Duodenal mucosa (tissue), 2 donors: ENCODE measurements at regions not wholly inside any gene's neighbourhood (a gene's known extent, or its start where the extent isn't known, plus 50 kb on each side); places are given as distances from the start of the nearest gene placed in this dataset.

Experiments used
- H3K27ac ChIP-seq: one replicate; pipeline ENCODE4 v1.7.0; 2013; ENCODE audit warnings: low read depth, low read length
- H3K27me3 ChIP-seq, 2 donors: one replicate each; pipeline ENCODE4 v1.7.0; 2013; ENCODE audit warnings: low read length in 2 of 2, control low read depth in 1 of 2; ENCODE audit not compliant: insufficient read depth in 2 of 2, control insufficient read depth in 1 of 2
- H3K36me3 ChIP-seq, 2 donors: one replicate each; pipeline ENCODE4 v1.7.0; 2013; ENCODE audit warnings: low read length in 2 of 2, control low read depth in 1 of 2; ENCODE audit not compliant: insufficient read depth in 2 of 2, control insufficient read depth in 1 of 2
- H3K4me1 ChIP-seq, 2 donors: one replicate each; pipeline ENCODE4 v1.7.0; 2013; ENCODE audit warnings: low read length in 2 of 2, control low read depth in 1 of 2; ENCODE audit not compliant: insufficient read depth in 2 of 2, control insufficient read depth in 1 of 2
- H3K4me3 ChIP-seq, 2 donors: one replicate each; pipeline ENCODE4 v1.7.0; 2013; ENCODE audit warnings: low read length in 2 of 2, low read depth in 1 of 2
- H3K9ac ChIP-seq, 2 donors: one replicate each; pipeline ENCODE4 v1.7.0; 2013; ENCODE audit warnings: low read length in 2 of 2, low read depth in 1 of 2
- H3K9me3 ChIP-seq, 2 donors: one replicate each; pipeline ENCODE4 v1.7.0; 2013; ENCODE audit warnings: low read length in 2 of 2, control low read depth in 1 of 2; ENCODE audit not compliant: control insufficient read depth in 1 of 2

GRCh38 chr16:16863672-16864071, 484.7 kb downstream of the NPIPA7 start:
- Histone ChIP-seq H3K4me1 (no peaks in the 10 kb centered on the region), H3K27ac (no peak overlapping the region), H3K36me3 (no peaks in the 10 kb centered on the region)

DNA sequence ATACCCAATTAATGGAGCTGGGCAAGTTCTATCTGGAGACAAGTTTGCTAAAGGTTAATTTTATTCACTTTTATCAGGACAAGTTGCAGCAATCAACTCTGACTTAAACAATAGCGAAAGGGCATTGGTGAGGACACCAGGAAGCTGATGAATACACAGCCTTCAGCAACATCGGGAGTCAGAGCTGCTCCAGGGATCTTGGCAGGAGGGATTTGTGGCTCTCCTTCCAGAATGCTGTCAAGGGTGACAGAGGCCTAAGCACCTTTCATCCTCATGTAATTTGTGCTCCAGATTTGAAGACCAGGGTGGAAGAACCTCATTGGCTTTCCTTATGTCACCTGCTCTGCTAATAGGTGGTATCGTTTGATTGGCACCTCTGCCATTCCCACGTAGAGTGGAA, 485.6 kb downstream of the NPIPA7 start:
- Histone ChIP-seq H3K27ac (no peak overlapping the region), H3K9me3 (no peaks in the 10 kb centered on the region), H3K9ac (no peak overlapping the region), H3K27me3 (peaks cover 0 to 4% of the 10 kb centered on the region in 2 donors), H3K4me1 (no peaks in the 10 kb centered on the region), H3K36me3 (no peaks in the 10 kb centered on the region), H3K4me3 (no peak overlapping the region)

More at GRCh38 chr16:16863672-16864071, 484.7 kb downstream of the NPIPA7 start:
- Histone ChIP-seq H3K27me3 (peaks cover 0 to under 1% of the 10 kb centered on the region in 2 donors), H3K9ac (no peak overlapping the region), H3K9me3 (no peaks in the 10 kb centered on the region), H3K4me3 (no peak overlapping the region)

- H3K9ac ChIP-seq, result no peak overlapping the region
- peaks cover 0 to 4% of the 10 kb centered on the region in 2 donors for H3K27me3 ChIP-seq
- H3K4me3 ChIP-seq, result no peak overlapping the region
- no peaks in the 10 kb centered on the region for H3K9me3 ChIP-seq
- H3K27ac ChIP-seq, result no peak overlapping the region
- H3K36me3 ChIP-seq, result no peaks in the 10 kb centered on the region
- no peaks in the 10 kb centered on the region for H3K4me1 ChIP-seq
Measured at GRCh38 chr16:16865374-16865773, 486.4 kb downstream of the NPIPA7 start.

GRCh38 chr16:16867973-16868372, 489.0 kb downstream of the NPIPA7 start:
- Histone ChIP-seq H3K4me1 (no peaks in the 10 kb centered on the region), H3K36me3 (no peaks in the 10 kb centered on the region), H3K9me3 (no peaks in the 10 kb centered on the region), H3K4me3 (no peak overlapping the region), H3K27me3 (peaks cover 4 to 8% of the 10 kb centered on the region in 2 donors), H3K9ac (no peak overlapping the region), H3K27ac (no peak overlapping the region)

- H3K4me1 ChIP-seq, result no peaks in the 10 kb centered on the region
- H3K9ac ChIP-seq, result no peak overlapping the region
Measured at GRCh38 chr16:16868727-16869126, 489.8 kb downstream of the NPIPA7 start.

GRCh38 chr16:16869746-16870145, 490.8 kb downstream of the NPIPA7 start:
- no peaks in the 10 kb centered on the region for H3K36me3 ChIP-seq
- no peak overlapping the region for H3K27ac ChIP-seq
- H3K9ac ChIP-seq, result no peak overlapping the region
- H3K9me3 ChIP-seq, result no peaks in the 10 kb centered on the region
- H3K4me3 ChIP-seq, result no peak overlapping the region
- H3K4me1 ChIP-seq, result no peaks in the 10 kb centered on the region
- H3K27me3 ChIP-seq, result peaks cover 4 to 8% of the 10 kb centered on the region in 2 donors

More at GRCh38 chr16:16868727-16869126, 489.8 kb downstream of the NPIPA7 start:
- Histone ChIP-seq H3K27ac (no peak overlapping the region), H3K27me3 (peaks cover 4 to 8% of the 10 kb centered on the region in 2 donors), H3K9me3 (no peaks in the 10 kb centered on the region), H3K36me3 (no peaks in the 10 kb centered on the region), H3K4me3 (no peak overlapping the region)

DNA sequence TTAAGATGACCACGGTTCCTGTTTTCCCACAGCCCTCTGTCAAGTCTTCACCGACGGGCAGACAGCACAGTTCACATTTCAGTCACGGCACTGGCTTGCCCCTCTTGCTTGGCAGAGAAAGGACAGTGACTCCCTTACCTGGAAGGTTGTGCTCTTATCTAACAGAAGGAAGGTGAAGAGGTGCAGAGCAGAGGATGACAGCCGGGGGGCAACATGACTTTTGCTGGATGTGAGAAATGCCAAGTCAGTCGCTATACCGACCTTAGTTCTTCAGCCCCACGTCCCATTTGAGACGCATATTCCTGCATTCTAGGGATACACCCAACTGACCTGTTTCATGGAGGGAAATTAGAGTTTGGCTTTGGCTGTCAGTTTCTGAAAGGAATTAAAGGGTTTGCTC, 492.3 kb downstream of the NPIPA7 start:
- Histone ChIP-seq H3K9me3 (no peaks in the 10 kb centered on the region), H3K9ac (no peak overlapping the region), H3K27me3 (peaks cover 4 to 8% of the 10 kb centered on the region in 2 donors), H3K4me3 (no peak overlapping the region), H3K4me1 (no peaks in the 10 kb centered on the region), H3K27ac (no peak overlapping the region), H3K36me3 (no peaks in the 10 kb centered on the region)

- no peak overlapping the region for H3K9ac ChIP-seq
- H3K4me3 ChIP-seq, result no peak overlapping the region
- H3K36me3 ChIP-seq, result no peaks in the 10 kb centered on the region
Measured at GRCh38 chr16:16877061-16877460, 498.1 kb downstream of the NPIPA7 start.

DNA sequence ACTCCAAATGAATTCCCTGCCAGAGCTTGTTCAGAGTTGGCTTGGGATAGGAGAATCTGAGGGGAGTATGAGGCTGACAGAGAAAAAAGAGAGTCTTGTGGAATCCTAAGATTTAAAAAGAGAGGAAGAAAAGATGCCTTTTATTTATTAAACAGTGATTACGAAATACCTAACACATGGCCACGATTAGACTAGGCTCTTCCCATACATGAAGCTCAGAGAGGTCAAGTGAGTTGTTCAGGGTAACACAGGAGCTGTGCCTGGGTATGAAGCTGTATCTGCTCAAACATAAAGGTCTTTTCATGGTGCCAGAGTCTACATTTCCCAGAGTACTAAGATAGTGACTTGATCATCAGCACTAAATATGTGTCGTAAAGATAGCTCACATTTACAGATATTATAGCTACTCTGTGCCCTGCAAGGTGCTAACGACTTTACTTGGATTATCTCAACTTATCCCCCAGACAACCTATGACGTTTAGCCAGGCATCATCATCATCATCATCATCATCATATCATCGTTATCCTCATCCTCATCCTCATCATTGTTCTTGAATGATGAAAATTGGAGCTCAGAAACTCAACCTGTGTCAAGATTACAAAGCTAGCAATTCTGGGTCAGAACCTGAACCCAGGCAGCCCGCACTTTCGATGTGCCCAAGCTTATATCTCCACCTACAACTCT, 500.8 kb downstream of the NPIPA7 start:
- Histone ChIP-seq H3K4me1 (no peaks in the 10 kb centered on the region), H3K27me3 (no peaks in the 10 kb centered on the region)

More at GRCh38 chr16:16877061-16877460, 498.1 kb downstream of the NPIPA7 start:
- no peaks in the 10 kb centered on the region for H3K9me3 ChIP-seq
- H3K27ac ChIP-seq, result no peak overlapping the region
- H3K27me3 ChIP-seq, result peaks cover 0 to 5% of the 10 kb centered on the region in 2 donors
- H3K4me1 ChIP-seq, result no peaks in the 10 kb centered on the region

DNA sequence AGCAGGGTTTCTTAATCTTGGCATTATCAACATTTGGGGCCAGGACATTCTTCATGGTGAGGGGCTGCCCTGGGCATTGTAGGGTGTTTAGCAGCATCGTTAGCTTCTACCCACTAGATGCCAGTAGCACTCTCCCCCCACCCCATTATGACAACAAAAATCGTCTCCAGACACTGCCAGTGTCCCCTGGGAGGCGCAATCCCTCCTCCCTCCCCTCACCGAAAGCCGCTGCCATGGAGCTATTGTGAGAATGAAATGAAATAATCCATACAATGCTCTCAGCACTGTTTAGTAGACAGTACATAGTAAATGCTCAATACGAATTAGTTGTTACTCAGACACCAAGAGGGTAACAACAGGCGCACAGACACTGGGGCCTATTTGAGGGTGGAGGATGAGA, 502.9 kb downstream of the NPIPA7 start:
- H3K4me3 ChIP-seq, result no peak overlapping the region
- no peaks in the 10 kb centered on the region for H3K9me3 ChIP-seq
- no peak overlapping the region for H3K9ac ChIP-seq
- H3K27me3 ChIP-seq, result no peaks in the 10 kb centered on the region
- H3K36me3 ChIP-seq, result no peaks in the 10 kb centered on the region
- H3K27ac ChIP-seq, result no peak overlapping the region
- no peaks in the 10 kb centered on the region for H3K4me1 ChIP-seq

More for the DNA sequence above, 500.8 kb downstream of the NPIPA7 start:
- H3K27ac ChIP-seq, result no peak overlapping the region
- H3K9me3 ChIP-seq, result no peaks in the 10 kb centered on the region
- no peak overlapping the region for H3K9ac ChIP-seq
- no peak overlapping the region for H3K4me3 ChIP-seq
- no peaks in the 10 kb centered on the region for H3K36me3 ChIP-seq
